ENCODE measurements at regions not wholly inside any gene's neighbourhood (a gene's known extent, or its start where the extent isn't known, plus 50 kb on each side); places are given as distances from the start of the nearest gene placed in this dataset.
"Not testable (repeated sequence)": the region's sequence is repeated elsewhere in the genome, so short reads cannot be mapped to it uniquely, and the experiment has no call there.

GRCh38 chr21:35208104-35208503, 159.0 kb upstream of the RUNX1 start:
- no peak for DNase-seq

GRCh38 chr21:35207322-35207721, 158.2 kb upstream of the RUNX1 start:
- no peak for DNase-seq

GRCh38 chr21:35206141-35207125, 157.3 kb upstream of the RUNX1 start:
- DNase-seq: no peak

- no peak for DNase-seq
Observed at GRCh38 chr21:35204850-35205541, 155.9 kb upstream of the RUNX1 start.

- DNase-seq: no peak
Observed at GRCh38 chr21:35204125-35204524, 155.0 kb upstream of the RUNX1 start.

GRCh38 chr21:35203093-35203977, 154.2 kb upstream of the RUNX1 start:
- DNase-seq: peak; percentile 54

GRCh38 chr21:35202431-35202830, 153.3 kb upstream of the RUNX1 start:
- no peak for DNase-seq

- DNase-seq: no peak
Observed at GRCh38 chr21:35201799-35202198, 152.7 kb upstream of the RUNX1 start.

- no peak for DNase-seq
Observed at GRCh38 chr21:35201288-35201687, 152.2 kb upstream of the RUNX1 start.

- no peak for DNase-seq
Observed at GRCh38 chr21:35199733-35200015, 150.6 kb upstream of the RUNX1 start.

GRCh38 chr21:35198982-35199732, 150.1 kb upstream of the RUNX1 start:
- DNase-seq: no peak

GRCh38 chr21:35198565-35198964, 149.5 kb upstream of the RUNX1 start:
- no peak for DNase-seq

- DNase-seq: peak; percentile 80
Observed at GRCh38 chr21:35197992-35198431, 148.9 kb upstream of the RUNX1 start.

GRCh38 chr21:35197191-35197590, 148.1 kb upstream of the RUNX1 start:
- no peak for DNase-seq

GRCh38 chr21:35196128-35196527, 147.0 kb upstream of the RUNX1 start:
- no peak for DNase-seq

- no peak for DNase-seq
Observed at GRCh38 chr21:35195232-35195631, 146.1 kb upstream of the RUNX1 start.

- no peak for DNase-seq
Observed at GRCh38 chr21:35191754-35192153, 142.7 kb upstream of the RUNX1 start.

GRCh38 chr21:35191128-35191527, 142.0 kb upstream of the RUNX1 start:
- no peak for DNase-seq

GRCh38 chr21:35190201-35190701, 141.1 kb upstream of the RUNX1 start:
- DNase-seq: peak; percentile 17

- no peak for DNase-seq
Observed at GRCh38 chr21:35189077-35189863, 140.2 kb upstream of the RUNX1 start.

- DNase-seq: not testable (repeated sequence)
Observed at GRCh38 chr21:35183389-35183788, 134.3 kb upstream of the RUNX1 start.

Measured in kidney glomerular epithelial cell (primary cell).